H9 (cell line): ENCODE measurements at regions not wholly inside any gene's neighbourhood (a gene's known extent, or its start where the extent isn't known, plus 50 kb on each side); places are given as distances from the start of the nearest gene placed in this dataset.

Experiments used
- DNase-seq: peaks from one replicate; pipeline ENCODE4 v3.0.0-alpha.2; 2017
- H2AFZ ChIP-seq: one replicate; pipeline ENCODE4 v1.6.1; 2013; ENCODE audit warnings: mild to moderate bottlenecking, low read length, control low read depth, moderate library complexity
- H2AK5ac ChIP-seq: 2 replicates; pipeline ENCODE4 v1.6.1; 2013; ENCODE audit warnings: low read length, control low read depth, mixed read lengths; ENCODE audit not compliant: insufficient read length
- H2BK120ac ChIP-seq: one replicate; pipeline ENCODE4 v1.6.1; 2013; ENCODE audit warnings: low read depth, mild to moderate bottlenecking, low read length, control low read depth, inconsistent platforms; ENCODE audit not compliant: poor library complexity, severe bottlenecking
- H2BK12ac ChIP-seq: 2 replicates; pipeline ENCODE4 v1.6.1; 2013; ENCODE audit warnings: low read length, control low read depth, mixed read lengths, low read depth; ENCODE audit not compliant: insufficient read length
- H2BK15ac ChIP-seq: 2 replicates; pipeline ENCODE4 v1.6.1; 2013; ENCODE audit warnings: low read depth, low read length, control low read depth
- H2BK20ac ChIP-seq: one replicate; pipeline ENCODE4 v1.6.1; 2013; ENCODE audit warnings: low read depth, mild to moderate bottlenecking, low read length, control low read depth, inconsistent platforms; ENCODE audit not compliant: poor library complexity, severe bottlenecking
- H2BK5ac ChIP-seq: 2 replicates; pipeline ENCODE4 v1.6.1; 2013; ENCODE audit warnings: low read length, control low read depth, mixed read lengths; ENCODE audit not compliant: insufficient read length
- H3K14ac ChIP-seq: 2 replicates; pipeline ENCODE4 v1.6.1; 2013; ENCODE audit warnings: low read length, control low read depth; ENCODE audit not compliant: insufficient read depth
- H3K18ac ChIP-seq: 2 replicates; pipeline ENCODE4 v1.6.1; 2013; ENCODE audit warnings: low read depth, mild to moderate bottlenecking, mixed read lengths, low read length, control low read depth; ENCODE audit not compliant: insufficient read length
- H3K23ac ChIP-seq: 2 replicates; pipeline ENCODE4 v1.6.1; 2013; ENCODE audit warnings: low read length, control low read depth, mixed read lengths, low read depth; ENCODE audit not compliant: insufficient read length
- H3K23me2 ChIP-seq: 2 replicates; pipeline ENCODE4 v1.6.1; 2013; ENCODE audit warnings: low read depth, mild to moderate bottlenecking, mixed read lengths, low read length, control low read depth; ENCODE audit not compliant: insufficient read length, poor library complexity, severe bottlenecking
- H3K27ac ChIP-seq: 2 replicates; pipeline ENCODE4 v1.5.1; 2013; ENCODE audit warnings: low read length, control low read depth, mixed read lengths, low read depth; ENCODE audit not compliant: insufficient read length
- H3K27me3 ChIP-seq: 2 replicates; pipeline ENCODE4 v1.6.1; 2013; ENCODE audit warnings: low read length, control low read depth, inconsistent platforms; ENCODE audit not compliant: insufficient read depth
- H3K4ac ChIP-seq: 2 replicates; pipeline ENCODE4 v1.6.1; 2013; ENCODE audit warnings: low read depth, mild to moderate bottlenecking, control low read depth, inconsistent platforms, low read length, moderate library complexity
- H3K4me1 ChIP-seq: 2 replicates; pipeline ENCODE4 v1.6.1; 2013; ENCODE audit warnings: low read length, control low read depth, inconsistent platforms; ENCODE audit not compliant: insufficient read depth
- H3K4me2 ChIP-seq: 2 replicates; pipeline ENCODE4 v1.6.1; 2013; ENCODE audit warnings: low read length, control low read depth, mixed read lengths; ENCODE audit not compliant: insufficient read length, insufficient read depth
- H3K56ac ChIP-seq: 2 replicates; pipeline ENCODE4 v1.6.1; 2013; ENCODE audit warnings: low read depth, mild to moderate bottlenecking, mixed read lengths, low read length, control low read depth; ENCODE audit not compliant: insufficient read length
- H3K79me1 ChIP-seq: 2 replicates; pipeline ENCODE4 v1.6.1; 2013; ENCODE audit warnings: low read depth, mild to moderate bottlenecking, moderate library complexity, low read length, control low read depth, inconsistent platforms; ENCODE audit not compliant: insufficient read depth, poor library complexity, severe bottlenecking
- H3K79me2 ChIP-seq: 2 replicates; pipeline ENCODE4 v1.6.1; 2013; ENCODE audit warnings: low read length, control low read depth, inconsistent platforms; ENCODE audit not compliant: insufficient read depth
- H3K9ac ChIP-seq: 2 replicates; pipeline ENCODE4 v1.6.1; 2013; ENCODE audit warnings: low read length, control low read depth, mixed read lengths; ENCODE audit not compliant: insufficient read length; ENCODE audit errors: extremely low read depth
- H3K9me3 ChIP-seq: one replicate; pipeline ENCODE4 v1.6.1; 2013; ENCODE audit warnings: low read depth, low read length, inconsistent platforms; ENCODE audit not compliant: control insufficient read depth
- H3T11ph ChIP-seq: one replicate; pipeline ENCODE4 v1.6.1; 2013; ENCODE audit warnings: mild to moderate bottlenecking, low read length, control low read depth, inconsistent platforms
- H4K20me1 ChIP-seq: one replicate; pipeline ENCODE4 v1.6.1; 2013; ENCODE audit not compliant: control insufficient read depth, insufficient read length, insufficient read depth
- H4K5ac ChIP-seq: 2 replicates; pipeline ENCODE4 v1.6.1; 2013; ENCODE audit warnings: low read depth, mild to moderate bottlenecking, mixed read lengths, low read length, control low read depth; ENCODE audit not compliant: insufficient read length
- H4K8ac ChIP-seq: replicated peaks from 2 replicates; pipeline ENCODE4 v1.6.1; 2013; ENCODE audit warnings: low read length, control low read depth, mixed read lengths, low read depth; ENCODE audit not compliant: insufficient read length
- H4K91ac ChIP-seq: 2 replicates; pipeline ENCODE4 v1.6.1; 2013; ENCODE audit warnings: low read depth, mild to moderate bottlenecking, moderate library complexity, mixed read lengths, low read length, control low read depth; ENCODE audit not compliant: insufficient read length
- H3K27ac Mint-ChIP-seq, 3 experiments: 2 replicates in 2 of 3; 3 replicates in 1 of 3; pipeline ENCODE4 v1.8.0; 2020 to 2021; ENCODE audit warnings: mixed read lengths in 3 of 3, mild to moderate bottlenecking in 1 of 3, moderate library complexity in 1 of 3
- H3K27me3 Mint-ChIP-seq: 2 replicates; pipeline ENCODE4 v1.8.0; 2021; ENCODE audit warnings: low read depth, mild to moderate bottlenecking, moderate library complexity, mixed read lengths
- H3K36me3 Mint-ChIP-seq, 3 experiments: 2 replicates in 2 of 3; 3 replicates in 1 of 3; pipeline ENCODE4 v1.8.0; 2020 to 2021; ENCODE audit warnings: low read depth in 3 of 3, mixed read lengths in 3 of 3; ENCODE audit not compliant: insufficient read depth in 1 of 3
- H3K4me1 Mint-ChIP-seq, 2 experiments: 2 replicates each; pipeline ENCODE4 v1.8.0; 2020; ENCODE audit warnings: mixed read lengths in 2 of 2
- H3K4me3 Mint-ChIP-seq, 2 experiments: 2 replicates in 1 of 2; 3 replicates in 1 of 2; pipeline ENCODE4 v1.8.0; 2020 to 2021; ENCODE audit warnings: mild to moderate bottlenecking in 2 of 2, mixed read lengths in 2 of 2, moderate library complexity in 1 of 2
- H3K9me3 Mint-ChIP-seq, 2 experiments: 2 replicates in 1 of 2; 3 replicates in 1 of 2; pipeline ENCODE4 v1.8.0; 2020; ENCODE audit warnings: mild to moderate bottlenecking in 2 of 2, mixed read lengths in 2 of 2, moderate library complexity in 1 of 2
- CTCF ChIP-seq: fragments of 200-600 bp; sonication (generic); conservative IDR thresholded peaks from 3 replicates; pipeline ENCODE4 v1.8.0; 2021; ENCODE audit warnings: antibody characterized with exemption, mild to moderate bottlenecking
- WGBS: extraction: QIAGEN DNeasy Blood & Tissue Kit; methylation state at CpG from one replicate; pipeline ENCODE4 v1.1.7; 2013; ENCODE audit warnings: missing lambda C conversion rate, low lambda C conversion rate, mixed read lengths; ENCODE audit not compliant: insufficient read length; ENCODE audit errors: extremely low coverage; 5-methylcytosine and 5-hydroxymethylcytosine counted together

GRCh38 chr4:45629717-45630116 lies 494.1 kb downstream of the GABRG1 start:
- Histone ChIP-seq H4K5ac (no peak overlapping the region), H2AK5ac (no peak overlapping the region), H4K91ac (no peak overlapping the region), H3K23ac (no peak overlapping the region), H2AFZ (no peak overlapping the region), H2BK5ac (no peak overlapping the region), H3K56ac (no peak overlapping the region), H2BK15ac (no peak overlapping the region), H3K4ac (no peak overlapping the region), H3K9me3 (no peaks in the 10 kb centered on the region), H3K79me2 (no peaks in the 10 kb centered on the region), H3K79me1 (no peaks in the 10 kb centered on the region), H3K23me2 (no peaks in the 10 kb centered on the region), H3K27ac (no peak overlapping the region), H3K18ac (no peak overlapping the region), H3K4me2 (no peak overlapping the region), H4K8ac (no peak overlapping the region), H2BK12ac (no peak overlapping the region), H2BK120ac (no peak overlapping the region), H3T11ph (no peak overlapping the region), H4K20me1 (no peaks in the 10 kb centered on the region), H2BK20ac (no peak overlapping the region), H3K27me3 (no peaks in the 10 kb centered on the region), H3K14ac (no peak overlapping the region), H3K4me1 (no peaks in the 10 kb centered on the region), H3K9ac (no peak overlapping the region)
- Mint-ChIP-seq H3K9me3 (no peaks in the 10 kb centered on the region; a peak in 2 of 5 replicates), H3K27me3 (no peaks in the 10 kb centered on the region), H3K36me3 (no peaks in the 10 kb centered on the region; a peak in 1 of 7 replicates), H3K4me1 (no peaks in the 10 kb centered on the region), H3K27ac (no peak overlapping the region), H3K4me3 (no peak overlapping the region)
- no peak for TF ChIP-seq CTCF
- WGBS: no CpG with 5 or more reads among the region's 2 CpGs
- DNase-seq: no peak
